Kasumi-1 (cell line): ENCODE measurements at regions not wholly inside any gene's neighbourhood (a gene's known extent, or its start where the extent isn't known, plus 50 kb on each side); places are given as distances from the start of the nearest gene placed in this dataset.

Experiments used
- DNase-seq, 2 experiments: peaks; one replicate each; lab custom pipeline; 2025; lab: John Stamatoyannopoulos, UW

GRCh38 chr16:66143415-66143814 is 223.1 kb upstream of the CDH5 start:
- no peak for DNase-seq

GRCh38 chr16:66141885-66142284 is 224.6 kb upstream of the CDH5 start:
- no peak for DNase-seq

GRCh38 chr16:66137853-66138252 is 228.6 kb upstream of the CDH5 start:
- DNase-seq: no peak

- no peak for DNase-seq
Observed at GRCh38 chr16:66136841-66137240, 229.7 kb upstream of the CDH5 start.

GRCh38 chr16:66135838-66136237 is 230.7 kb upstream of the CDH5 start:
- DNase-seq: no peak

GRCh38 chr16:66135421-66135831 is 231.1 kb upstream of the CDH5 start:
- no peak for DNase-seq

GRCh38 chr16:66134875-66135274 is 231.6 kb upstream of the CDH5 start:
- DNase-seq: no peak

- DNase-seq: no peak
Observed at GRCh38 chr16:66133643-66134338, 232.7 kb upstream of the CDH5 start.

- DNase-seq: no peak
Observed at GRCh38 chr16:66131895-66132294, 234.6 kb upstream of the CDH5 start.

- DNase-seq: no peak
Observed at GRCh38 chr16:66131156-66131807, 235.2 kb upstream of the CDH5 start.

GRCh38 chr16:66130296-66130905 is 236.1 kb upstream of the CDH5 start:
- no peak for DNase-seq

- DNase-seq: no peak
Observed at GRCh38 chr16:66129196-66129595, 237.3 kb upstream of the CDH5 start.

GRCh38 chr16:66128371-66128770 is 238.1 kb upstream of the CDH5 start:
- DNase-seq: no peak

GRCh38 chr16:66127459-66128370 is 238.8 kb upstream of the CDH5 start:
- DNase-seq: no peak

GRCh38 chr16:66121466-66121865 is 245.0 kb upstream of the CDH5 start:
- no peak for DNase-seq

- DNase-seq: no peak
Observed at GRCh38 chr16:66120656-66121055, 245.8 kb upstream of the CDH5 start.

- DNase-seq: no peak
Observed at GRCh38 chr16:66116163-66117002, 250.1 kb upstream of the CDH5 start.

GRCh38 chr16:66115373-66115772 is 251.1 kb upstream of the CDH5 start:
- no peak for DNase-seq

- DNase-seq: no peak
Observed at GRCh38 chr16:66113223-66113622, 253.3 kb upstream of the CDH5 start.

GRCh38 chr16:66109677-66110076 is 256.8 kb upstream of the CDH5 start:
- DNase-seq: no peak

- no peak for DNase-seq
Observed at GRCh38 chr16:66107661-66108060, 258.8 kb upstream of the CDH5 start.
